Stimulated activated CD4-positive, alpha-beta T cell treated with anti-CD3 and anti-CD28 coated beads, Interleukin-4, amount 100 ng/mL, for 4 hours (primary cell): ENCODE measurements at regions not wholly inside any gene's neighbourhood (a gene's known extent, or its start where the extent isn't known, plus 50 kb on each side); places are given as distances from the start of the nearest gene placed in this dataset.

Experiments
- DNase-seq, 2 experiments: peaks; one replicate each; pipeline ENCODE4 v3.0.0-alpha.2; 2020

DNA sequence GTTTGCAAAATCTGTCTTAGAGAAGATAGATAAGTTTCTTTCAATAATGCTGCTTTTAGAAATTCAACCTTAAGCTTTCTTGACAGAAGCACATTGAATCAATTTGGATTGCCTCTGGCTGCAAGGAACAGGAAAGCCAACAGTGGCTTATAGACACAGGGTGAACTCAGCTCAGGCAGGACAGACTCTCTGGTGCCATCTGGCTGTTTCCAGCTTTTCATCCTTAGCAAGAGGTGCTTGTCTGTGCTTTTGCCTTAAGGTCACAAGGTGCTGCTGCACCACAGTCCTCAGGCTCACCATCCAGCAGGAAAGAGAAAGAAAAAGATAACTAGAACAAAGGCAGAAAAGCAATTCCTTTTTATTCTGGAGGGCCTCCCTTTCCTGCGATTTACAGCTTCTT is 93.7 kb upstream of the ETS2 start:
- no peak for DNase-seq

DNA sequence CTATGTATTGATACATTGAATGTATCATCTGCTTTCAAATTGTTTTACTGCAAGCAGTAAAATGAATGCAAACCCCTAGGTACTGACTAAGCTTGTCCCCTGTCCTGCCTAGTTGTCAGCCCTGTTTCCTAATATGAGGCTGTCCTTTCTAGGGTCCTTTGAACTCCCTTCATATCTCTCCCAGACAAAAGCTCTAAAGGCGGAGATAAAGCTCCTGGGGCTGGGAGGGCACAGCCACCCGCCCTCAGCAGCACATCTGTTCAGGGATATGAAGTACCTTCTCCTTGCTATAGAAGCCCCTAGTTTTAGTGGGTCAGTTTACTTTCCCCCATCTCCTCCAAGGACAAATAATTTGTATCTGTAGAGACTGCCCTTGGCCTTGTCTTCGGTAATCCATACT is 93.1 kb upstream of the ETS2 start:
- DNase-seq, result no peak

DNA sequence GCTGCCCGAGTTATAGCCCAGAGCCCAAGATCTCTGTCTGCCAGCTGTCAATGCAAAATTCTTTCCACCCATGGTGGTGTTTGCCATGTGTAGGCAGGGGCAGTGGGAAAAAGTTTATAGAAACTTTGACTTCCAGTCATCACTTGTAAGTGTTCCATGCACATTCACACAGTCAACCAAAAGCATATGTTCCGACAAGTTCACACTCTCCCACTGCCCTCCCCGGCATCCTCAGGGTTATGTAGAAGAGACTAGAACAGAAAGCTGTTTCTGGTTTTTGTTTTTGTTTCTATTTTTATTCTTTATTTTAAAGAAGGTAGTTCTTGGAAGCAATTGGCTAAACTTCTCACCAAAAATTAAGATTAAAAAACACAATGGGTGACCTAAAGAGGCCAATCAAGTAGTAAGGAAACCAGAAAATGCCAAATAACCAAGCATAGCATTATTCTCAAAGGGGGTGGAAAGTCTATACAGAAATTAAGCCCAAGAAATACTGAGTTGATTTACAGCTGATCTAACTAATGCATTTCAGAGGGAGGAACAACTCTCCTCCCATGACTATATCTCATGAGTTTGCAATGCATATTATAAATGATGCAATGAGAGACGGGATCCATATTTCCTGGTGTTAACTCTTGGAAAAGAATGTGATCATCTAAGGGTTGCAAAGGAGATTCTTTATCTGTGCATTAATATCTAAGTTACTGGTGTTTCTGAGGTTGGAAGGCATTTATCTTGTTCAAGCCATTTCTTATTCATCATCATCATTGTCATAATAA is 91.5 kb upstream of the ETS2 start:
- no peak for DNase-seq

DNA sequence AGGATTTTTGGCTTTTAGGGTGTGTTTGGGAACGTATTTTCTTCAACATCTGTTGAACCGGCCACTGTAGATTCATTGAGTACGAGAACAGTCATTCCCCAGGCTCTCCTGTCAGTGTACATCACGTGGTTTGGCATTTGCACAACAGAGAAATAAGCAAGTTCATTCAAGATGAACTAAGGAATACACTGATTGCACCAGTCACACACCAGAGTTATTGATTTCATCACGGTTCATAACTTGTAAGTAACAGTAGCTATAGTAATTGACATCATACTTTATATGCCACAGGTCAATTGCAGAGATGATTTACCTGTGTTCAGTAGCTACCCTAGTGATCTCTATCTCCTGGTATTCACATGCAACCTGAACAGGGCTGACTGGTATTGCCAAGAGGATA is 90.7 kb upstream of the ETS2 start:
- no peak for DNase-seq

DNA sequence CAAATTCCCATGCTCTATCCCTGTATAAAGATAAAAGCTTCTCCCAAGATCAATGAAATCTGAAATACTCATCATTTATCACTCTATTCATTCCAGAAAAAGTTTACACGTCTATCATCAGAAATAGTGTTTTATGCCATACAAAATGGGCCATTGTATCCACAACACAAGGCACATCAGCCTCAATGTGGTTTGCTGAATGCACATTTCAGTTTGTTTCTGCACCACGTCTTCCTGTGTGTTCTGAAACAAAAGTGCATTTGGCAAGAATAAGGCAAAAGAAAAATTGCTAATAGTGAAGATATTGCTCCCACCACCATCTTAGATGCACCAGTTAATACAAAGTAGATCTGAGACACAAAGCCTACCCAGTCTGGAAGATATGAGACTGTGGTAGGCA is 89.6 kb upstream of the ETS2 start:
- no peak for DNase-seq

DNA sequence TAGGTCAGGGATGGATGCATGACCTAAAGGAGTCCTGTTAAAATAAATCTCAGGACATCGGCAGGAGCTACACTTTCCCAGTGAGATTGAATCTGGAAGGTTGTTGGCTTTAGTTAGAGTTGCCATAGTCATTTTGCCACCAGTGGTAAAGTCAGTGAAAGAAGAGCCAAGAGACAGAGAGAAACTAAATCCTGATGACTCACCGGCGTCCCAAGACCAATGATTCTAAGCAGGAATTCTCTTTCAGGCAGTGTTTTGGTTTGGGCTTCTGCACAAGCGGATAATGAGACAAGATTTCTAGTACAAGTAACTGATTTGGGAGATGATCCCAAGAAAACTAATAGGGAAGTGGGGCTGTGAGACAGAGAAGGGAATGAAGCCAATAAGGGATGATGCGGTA is 88.8 kb upstream of the ETS2 start:
- no peak for DNase-seq

DNA sequence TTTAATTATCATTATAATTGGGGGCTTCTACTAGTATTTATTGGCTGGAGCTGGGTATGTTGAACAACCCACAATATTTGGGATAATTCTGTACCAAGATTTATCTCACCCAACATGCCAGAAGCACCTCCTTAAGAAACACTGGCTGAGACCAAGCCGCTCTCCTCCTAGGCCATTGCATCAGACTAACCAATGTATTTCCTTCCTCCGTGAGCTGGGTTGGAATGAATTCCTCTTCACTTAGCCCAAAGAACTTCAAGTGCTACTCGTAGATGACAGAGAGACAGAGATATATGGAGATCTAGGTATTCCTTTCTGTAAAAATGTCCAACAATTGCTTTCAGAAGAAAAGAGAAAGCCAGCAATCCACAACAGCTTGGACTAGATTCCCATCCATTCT is 87.2 kb upstream of the ETS2 start:
- no peak for DNase-seq

DNA sequence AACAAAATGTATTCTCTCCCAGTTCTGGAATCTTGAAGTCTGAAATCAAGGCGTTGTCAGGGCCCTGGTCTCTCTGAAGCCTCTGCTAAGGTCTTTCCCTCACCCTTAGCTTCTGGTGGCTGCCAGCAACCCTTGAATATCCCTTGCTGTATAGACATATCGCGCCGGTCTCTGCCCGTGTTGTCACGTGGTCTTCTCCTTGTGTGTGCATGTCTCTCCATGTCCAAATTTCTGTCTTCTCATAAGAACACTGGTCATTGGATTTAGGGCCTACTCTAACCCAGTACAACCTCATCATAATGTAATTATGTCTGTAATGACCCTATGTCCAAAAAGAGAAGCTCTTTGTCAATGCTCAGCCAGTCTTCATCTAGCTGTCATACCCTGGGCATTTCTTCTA is 85.7 kb upstream of the ETS2 start:
- no peak for DNase-seq

DNA sequence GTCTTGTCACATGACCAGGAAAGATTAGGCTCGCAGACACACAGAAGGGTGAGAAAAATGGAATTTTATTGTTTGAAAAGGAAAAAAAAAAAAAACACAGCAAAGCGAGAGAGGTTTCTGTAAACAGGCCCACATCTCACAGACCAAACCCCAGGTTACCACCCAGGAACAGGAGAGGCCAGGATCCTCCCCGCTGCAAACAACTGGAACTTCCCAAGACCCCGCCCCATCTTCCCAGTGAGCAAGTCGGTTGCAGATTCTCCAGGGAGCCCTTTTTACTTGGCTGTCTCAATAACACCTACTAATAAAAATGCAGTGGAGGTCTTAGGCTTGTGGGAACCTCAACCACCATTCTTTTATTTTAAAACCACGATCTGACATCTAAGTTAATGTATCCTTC is 84.7 kb upstream of the ETS2 start:
- no peak for DNase-seq

DNA sequence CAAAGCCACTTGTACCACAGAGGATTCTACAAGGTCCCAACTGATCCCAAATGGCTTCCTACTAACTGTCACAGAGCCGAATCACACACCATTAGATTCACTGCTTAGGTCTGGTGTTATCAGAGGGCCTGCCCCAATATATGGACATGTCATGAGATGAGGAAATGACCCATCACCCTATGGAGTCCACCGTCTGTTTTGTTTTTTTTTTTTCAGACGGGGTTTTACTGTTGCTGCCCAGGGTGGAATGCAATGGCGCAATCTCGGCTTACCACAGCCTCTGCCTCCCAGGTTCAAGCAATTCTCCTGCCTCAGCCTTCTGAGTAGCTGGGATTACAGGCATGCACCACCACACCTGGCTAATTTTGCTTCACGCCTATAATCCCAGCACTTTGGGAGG is 83.8 kb upstream of the ETS2 start:
- DNase-seq, result no peak

DNA sequence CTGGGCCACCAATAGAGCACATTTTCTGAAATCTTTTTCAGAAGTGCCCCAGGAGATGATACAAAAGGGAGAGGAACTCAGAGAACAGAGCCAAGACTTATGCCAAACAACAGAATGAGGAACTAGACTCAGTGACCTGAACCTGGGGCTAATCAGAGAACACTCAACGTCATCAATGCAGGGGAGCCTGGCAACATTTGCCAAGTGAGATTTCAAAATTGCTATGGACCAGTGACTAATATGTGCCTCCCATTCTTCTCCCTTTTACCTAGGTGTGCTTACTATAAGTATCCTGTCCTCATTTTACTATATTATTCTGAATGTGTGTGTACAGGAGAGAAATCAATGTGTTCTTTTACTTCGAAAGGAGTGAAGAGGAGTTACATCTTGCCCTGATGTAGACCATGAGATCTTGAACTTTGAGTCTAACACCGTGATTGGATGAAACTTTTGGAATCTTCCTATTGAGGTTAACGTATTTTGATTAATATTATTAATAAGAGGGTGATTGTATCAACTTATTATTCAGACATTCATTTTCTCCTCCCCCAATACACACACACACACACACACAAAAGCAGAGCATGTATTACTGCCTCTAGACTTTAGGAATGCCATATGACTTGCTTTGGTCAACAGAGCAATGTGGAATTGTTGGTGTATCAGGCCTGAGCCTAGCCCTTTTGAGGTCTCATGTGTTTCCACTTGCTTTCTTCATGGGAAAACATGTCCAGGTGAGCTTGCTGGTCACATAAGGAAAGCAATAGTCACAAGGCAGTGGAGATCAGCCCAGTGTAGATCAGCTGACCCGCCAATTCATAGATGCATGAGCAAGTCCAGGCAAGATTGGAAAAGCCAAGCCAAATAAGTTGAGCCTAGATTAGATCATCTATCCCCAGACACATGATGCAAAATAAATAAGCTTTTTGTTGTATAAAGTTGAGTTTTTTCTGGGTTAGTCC is 80.3 kb upstream of the ETS2 start:
- DNase-seq, result no peak

DNA sequence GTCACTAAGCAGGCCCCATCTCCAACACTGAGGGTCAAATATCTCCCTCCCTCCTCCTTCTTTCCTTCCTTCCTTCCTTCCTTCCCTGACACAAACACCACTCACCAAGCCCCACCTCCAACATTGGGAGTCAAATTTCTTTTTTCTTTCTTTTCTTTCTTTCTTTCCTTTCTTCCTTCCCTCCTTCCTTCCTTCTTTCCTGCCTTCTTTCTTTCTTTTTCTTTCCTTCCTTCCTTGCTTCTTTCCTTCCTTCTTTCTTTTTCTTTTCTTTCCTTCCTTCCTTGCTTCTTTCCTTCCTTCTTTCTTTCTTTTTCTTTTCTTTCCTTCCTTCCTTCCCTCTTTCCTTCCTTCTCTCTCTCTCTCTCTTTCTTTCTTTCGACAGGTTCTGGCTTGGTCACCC is 79.2 kb upstream of the ETS2 start:
- no peak for DNase-seq

DNA sequence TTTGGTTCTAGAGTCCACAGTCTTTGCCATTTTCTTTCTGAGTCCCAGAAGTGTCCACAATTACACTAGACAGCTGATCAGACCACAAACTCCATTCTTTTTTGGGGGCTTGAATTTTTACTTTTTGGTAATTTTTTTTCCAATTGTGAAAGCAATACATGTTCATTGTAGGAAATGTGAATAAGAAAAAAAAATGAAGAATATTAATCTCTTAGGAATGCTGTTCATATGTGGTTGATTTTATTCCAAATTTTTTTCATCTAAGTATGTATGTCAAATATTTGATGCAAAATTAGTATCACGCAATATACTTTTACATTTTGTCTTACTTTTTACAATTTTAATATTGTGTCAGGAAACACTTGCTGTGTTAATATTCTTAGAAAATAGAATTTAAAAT is 76.4 kb upstream of the ETS2 start:
- no peak for DNase-seq

DNA sequence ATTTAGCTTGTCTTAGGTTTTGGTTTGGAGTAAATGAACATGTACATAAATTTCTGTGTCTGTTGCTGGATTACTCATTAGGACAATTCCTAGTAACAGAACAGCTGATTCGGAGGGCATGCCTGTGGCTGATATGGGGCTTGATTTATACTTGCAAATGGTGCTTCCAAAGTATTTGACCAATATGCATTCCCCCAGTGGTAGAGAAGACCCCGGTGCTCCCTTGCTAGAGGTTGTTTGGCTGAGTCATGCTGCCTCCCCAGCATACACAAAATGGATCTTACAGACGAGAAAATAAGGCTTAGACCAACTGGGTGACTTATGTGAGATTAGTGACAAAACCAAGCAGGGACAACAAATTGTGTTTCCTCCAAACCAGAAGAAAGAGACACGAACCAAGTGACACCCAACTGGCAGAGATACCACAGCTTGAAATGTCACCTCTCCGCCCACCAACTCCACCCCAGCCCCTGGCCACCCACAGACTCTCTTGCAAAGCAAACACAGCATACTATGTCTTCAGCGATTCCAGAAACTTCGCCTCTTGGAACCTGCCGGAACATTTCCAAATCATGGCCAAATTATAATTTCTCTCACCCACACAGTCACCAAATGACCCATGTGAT is 75.9 kb upstream of the ETS2 start:
- no peak for DNase-seq

DNA sequence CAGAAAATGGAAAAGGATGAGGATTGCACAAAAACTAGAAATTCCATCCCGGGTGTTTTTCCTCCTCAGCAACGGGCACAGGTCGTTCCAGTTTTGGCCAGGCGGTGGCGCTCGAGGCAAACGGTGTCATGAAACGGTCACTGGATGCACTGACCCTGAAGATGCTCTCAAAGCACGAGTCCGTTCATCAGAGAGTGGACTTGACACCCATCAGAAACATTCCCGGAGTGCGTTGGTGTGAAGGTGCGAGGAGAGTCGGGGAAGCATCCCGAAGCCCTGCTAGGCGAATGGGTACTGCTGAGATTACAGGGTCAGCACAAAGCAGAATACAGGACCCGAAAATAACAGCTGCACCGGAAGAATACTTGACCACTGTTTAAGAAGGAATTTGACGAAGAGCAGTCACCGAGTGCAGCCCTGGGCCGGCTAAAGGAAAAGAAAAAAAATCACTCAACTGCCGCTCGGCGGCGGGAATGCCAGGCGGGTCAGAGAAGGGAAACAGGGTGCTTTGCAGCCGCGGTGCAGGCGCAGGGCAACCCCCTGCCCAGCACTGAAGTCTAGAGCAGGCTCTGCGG is 71.7 kb upstream of the ETS2 start:
- DNase-seq, result peak; percentile 48 to 76

DNA sequence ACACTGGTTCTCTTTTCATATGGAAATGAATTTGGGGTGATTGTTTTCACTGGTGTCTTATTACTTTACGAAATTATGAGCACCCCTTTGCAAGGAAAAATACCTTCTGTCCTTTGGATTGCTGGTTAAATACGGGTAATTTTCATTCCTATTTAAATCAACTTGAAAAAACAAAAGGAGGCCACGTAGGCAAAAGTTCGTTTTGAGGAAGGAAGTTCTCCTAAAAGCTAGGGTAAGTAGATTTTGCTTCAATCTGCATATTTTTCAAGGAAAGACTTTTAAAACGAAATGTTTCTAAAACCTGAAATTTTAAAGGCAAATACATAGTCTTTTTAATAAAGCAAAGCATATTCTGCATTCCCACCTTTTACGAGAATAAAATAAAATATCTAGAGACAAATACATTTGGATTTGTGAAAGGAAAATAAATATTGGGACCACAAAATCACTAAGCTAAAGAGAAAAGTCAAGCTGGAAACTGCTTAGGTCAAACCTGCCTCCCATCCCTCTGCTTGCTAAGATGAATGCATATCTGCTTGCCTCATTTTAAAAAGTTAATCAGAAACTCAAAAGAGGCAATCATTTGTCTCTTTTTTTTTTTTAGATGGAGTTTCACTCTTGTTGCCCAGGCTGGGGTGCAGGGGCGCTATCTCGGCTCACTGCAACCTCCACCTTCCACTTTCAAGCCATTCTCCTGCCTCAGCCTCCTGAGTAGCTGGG is 70.9 kb upstream of the ETS2 start:
- no peak for DNase-seq

DNA sequence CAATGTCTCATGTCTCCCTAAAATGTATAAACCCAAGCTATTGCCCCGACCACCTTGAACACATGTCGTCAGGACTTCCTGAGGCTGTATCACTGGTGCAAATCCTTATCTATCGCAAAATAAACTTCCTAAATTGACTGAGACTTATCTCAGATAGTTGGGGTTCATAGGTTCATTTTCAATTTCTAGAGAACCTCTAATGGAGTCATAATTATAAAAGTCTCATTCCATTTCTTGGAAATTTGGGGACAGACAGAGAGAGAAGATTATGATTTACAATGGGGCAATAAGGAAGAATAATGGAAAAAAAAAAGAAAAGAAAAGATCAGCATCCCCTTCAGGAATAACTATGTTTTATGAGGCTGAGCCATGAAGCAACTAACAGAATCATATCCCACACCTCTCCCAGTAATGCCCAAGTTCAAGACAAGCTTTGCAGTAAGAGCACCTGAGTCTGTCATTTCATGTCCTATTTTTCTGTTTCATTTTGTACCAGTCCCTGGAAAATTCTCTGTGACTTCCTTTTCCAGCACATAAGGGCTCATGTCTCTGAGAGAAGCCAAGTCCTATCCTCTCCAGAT is 70.0 kb upstream of the ETS2 start:
- no peak for DNase-seq

DNA sequence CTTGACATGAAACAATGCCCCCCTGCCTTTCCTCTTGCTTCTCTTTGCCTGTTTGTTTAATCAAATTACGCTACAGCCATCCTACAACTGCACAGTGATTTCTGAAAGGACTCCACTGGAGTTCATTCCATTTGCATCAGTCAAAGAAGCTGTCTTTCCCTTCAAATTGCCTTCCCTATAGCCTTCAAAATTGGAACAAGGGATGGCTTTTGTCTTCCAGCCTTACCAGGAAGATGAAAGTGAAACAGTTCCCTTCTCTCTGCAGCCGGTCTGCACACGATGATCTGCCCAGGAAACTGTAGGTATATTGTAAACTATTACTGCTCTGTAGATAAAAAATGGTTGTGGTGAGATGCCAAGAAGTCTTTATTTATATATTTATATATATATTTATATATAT is 65.6 kb upstream of the ETS2 start:
- no peak for DNase-seq

DNA sequence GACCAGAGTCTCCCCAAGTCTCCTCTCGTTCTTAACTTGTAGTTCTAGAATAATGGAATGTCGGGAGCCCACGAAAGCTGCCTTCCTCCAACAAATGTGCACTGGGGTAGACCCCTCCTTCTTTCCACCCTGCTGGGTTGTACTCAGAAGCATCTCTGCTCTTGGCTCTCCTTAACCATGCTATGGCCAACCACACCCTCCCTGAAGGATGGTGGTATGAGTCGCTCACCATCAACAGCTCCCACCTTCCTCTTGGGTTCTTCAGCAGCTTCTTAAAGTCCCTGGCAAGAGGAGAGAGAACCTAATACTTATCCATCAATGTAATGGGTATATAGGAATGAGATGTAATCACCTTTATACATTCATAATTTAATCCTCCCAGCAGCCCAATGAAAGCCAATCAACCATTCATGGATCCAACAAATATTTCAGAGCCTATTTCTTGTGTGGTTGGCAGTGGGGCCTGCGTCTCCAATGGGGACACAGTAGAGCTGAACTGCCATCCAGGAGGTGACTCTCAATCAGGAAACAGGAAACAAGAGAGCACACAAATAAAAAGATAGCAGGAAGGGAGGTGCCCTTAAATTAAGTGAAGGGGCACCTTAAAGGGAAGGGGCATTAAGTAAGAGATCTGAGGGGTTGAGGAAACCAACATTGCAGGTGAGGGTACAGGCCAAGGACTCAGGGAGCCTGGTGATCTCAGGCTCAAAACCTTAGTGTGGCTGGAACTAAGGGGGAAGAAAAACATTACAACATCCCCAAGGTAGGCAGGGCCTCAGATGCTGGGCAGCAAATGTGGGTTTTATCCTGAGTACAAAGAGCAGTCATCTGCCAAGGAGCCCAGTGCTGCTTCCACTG is 64.4 kb upstream of the ETS2 start:
- DNase-seq, result no peak

DNA sequence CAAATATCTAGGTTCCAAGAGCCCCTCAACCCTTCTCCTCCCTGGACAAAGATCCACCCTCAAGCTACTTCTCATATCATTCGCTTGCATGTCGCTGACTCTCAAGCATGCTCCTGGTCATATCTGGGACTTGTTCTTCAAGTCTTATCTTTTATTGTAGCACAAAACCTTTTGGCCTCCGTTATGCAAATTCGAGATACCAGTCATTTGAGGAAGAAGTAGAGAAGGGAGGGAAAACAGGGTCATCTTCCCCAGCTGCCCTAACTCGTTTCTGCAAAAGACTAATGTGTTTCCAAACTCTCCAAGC is 63.8 kb upstream of the ETS2 start:
- DNase-seq, result no peak

DNA sequence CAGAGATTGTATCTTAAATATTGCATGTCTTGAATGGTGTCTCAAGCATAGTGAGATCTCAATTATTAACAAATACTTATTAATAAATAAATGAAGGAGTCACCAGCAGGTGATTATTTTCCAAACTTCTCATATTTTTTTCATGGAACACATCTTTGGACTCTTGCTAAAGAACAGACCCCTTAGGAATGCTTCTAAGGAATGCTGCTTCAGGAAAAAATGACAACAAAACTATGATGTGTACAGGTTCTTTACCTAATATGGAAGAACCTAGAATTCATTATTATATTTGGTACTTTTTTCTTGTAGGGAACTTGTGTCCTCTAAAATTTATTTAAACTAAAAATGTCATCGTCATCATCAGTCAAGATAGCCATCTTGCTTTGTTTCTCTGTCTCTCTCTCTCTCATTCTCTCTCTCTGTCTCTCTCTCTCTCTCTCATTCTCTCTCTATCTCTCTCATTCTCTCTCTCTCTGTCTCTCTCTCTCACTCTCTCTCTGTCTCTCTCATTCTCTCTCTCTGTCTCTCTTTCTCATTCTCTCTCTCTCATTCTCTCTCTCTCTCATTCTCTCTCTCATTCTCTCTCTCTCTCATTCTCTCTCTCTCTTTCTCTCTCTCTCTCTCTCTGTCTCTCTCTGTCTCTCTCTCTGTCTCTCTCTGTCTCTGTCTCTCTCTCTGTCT is 63.0 kb upstream of the ETS2 start:
- no peak for DNase-seq
